Renal pelvis (tissue), 1 donor: ENCODE measurements at regions not wholly inside any gene's neighbourhood (a gene's known extent, or its start where the extent isn't known, plus 50 kb on each side); places are given as distances from the start of the nearest gene placed in this dataset.
"Not testable (repeated sequence)": the region's sequence is repeated elsewhere in the genome, so short reads cannot be mapped to it uniquely, and the experiment has no call there.

ENCODE experiments used
- DNase-seq: peaks from one replicate; pipeline ENCODE4 v3.0.0-alpha.2; 2013

DNA sequence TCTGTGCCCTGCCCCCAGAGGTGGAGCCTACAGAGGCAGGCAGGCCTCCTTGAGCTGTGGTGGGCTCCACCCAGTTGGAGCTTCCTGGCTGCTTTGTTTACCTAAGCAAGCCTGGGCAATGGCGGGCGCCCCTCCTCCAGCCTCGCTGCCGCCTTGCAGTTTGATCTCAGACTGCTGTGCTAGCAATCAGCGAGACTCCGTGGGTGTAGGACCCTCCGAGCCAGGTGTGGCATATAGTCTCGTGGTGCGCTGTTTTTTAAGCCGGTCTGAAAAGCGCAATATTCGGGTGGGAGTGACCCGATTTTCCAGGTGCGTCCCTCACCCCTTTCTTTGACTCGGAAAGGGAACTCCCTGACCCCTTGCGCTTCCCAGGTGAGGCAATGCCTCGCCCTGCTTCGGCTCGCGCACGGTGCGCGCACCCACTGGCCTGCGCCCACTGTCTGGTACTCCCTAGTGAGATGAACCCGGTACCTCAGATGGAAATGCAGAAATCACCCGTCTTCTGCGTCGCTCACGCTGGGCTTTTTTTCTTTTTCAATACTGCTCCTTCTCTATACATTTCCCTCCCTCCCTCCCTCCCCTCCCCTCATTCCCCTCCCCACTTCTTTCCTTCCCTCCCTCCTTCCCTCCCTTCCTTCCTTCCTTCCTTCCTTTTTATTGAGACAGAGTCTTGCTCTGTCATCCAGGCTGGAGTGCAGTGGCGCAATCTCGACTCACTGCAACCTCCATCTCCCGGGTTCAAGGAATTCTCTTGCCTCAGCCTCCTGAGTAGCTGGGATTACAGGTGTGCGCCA is 197.1 kb upstream of the TBL1XR1 start:
- not testable (repeated sequence) for DNase-seq

DNA sequence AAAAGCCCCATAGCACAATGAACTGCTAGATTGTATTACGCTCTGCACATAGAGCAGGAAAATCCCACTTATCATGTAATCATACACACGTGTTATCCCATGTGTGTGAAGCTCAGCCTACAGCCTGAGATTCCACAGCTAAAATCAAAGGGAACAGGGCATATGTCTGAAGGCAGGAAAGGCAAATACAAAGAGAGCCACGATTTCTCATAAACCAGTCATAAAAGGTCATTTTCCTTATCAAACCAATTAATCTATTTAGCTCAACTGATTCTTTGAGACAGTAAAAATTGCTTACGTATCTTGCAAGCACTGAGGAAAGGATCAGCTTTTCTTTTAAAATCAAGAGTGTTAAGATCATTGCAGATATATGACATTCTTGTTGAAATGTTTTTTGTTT is 199.5 kb upstream of the TBL1XR1 start:
- DNase-seq, result no peak

DNA sequence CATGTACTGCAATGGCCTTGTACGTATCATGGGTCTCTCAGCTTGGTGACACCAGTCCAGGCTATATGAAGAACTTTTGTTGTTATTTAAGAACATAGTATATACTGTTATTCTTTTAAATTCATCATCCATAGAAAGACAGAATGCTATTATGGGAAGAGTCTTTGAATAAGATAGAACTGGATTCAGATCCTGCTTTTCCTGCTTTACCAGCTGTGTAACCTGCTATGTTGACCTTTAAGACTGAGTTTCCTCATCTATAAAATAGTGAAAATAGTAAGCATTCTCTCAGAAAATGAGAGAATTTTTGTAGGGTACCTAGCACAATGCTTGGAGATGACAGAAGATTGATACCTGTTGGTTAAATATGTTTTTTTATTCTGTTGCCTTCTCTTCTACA is 204.1 kb upstream of the TBL1XR1 start:
- DNase-seq, result no peak

DNA sequence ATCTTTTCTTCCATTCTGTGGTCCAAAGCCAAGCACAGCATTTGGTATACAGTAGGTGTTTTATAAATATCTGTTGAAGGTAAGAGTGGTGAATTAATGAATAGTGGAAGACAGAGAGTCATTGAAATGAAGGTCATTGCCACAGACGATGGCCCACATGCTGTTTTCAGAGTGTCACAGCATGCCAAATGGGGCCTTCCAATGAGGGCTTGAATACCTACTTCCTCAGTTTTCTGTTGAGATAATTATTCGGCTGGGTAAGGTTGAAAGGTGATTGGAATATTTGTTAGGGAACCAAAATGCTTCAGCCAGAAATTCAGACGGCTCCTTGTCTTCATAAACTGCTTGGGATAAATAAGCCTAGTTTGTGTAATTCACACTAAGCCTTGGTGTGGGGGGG is 205.3 kb upstream of the TBL1XR1 start:
- no peak for DNase-seq

DNA sequence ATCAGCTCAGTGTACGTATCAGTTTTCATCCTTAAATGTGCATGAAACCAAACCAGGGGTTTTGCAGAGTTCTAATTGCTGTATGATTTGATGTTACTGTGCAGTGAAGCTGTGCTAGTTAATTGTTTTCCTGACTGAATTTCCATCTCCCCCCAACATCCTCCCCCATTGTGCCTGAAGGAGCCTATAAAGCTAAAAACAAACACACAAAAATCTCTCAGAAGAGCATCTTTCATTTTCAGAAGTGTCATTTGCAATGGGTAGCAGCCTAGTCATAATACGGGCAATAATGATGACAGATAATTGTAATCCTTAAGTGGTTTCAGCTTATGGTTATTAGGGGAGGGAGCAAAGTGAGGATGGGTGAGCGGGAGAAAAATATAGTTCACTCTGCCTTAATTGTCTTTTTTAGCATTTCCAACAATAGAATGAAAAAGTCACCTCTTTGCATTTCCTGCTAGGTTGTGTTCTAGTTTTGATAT is 207.9 kb upstream of the TBL1XR1 start:
- no peak for DNase-seq

DNA sequence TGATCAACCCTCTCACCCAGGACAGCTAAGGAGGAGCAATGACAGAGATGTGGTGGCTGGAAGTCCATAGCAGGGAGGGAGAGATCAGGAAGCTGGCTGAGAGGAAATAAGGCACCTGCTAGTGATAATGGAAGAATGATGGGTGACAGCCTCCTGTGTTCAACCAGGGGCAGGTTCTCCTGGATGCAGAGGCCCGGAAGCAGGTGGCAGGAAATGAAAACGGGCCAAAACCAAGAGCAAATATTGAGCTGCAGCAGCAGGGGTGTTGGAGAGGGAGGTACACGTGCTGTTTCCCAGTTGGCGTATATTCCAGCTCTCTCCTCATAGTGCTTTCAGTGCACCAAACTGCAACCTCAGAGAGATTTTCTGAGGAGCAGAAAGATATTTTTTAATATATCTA is 213.4 kb upstream of the TBL1XR1 start:
- no peak for DNase-seq

DNA sequence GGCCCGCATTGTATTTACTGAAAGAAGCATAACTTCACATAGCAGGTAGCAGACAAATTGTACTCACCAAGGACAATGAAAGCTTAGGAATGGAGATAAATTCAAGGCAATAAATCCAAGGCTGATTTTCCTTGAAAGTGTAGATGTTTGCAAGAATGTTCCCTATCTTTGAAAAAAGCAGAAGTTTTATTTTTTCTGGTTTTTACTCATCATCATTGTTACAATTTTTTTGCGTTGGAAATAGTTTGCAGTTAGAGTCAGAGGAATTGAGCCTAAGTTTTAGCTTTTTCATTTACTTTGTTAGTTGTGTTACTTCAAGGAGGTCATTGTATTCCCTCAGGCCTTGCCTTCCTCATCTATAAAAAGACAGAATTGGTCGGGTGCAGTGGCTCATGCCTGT is 213.9 kb upstream of the TBL1XR1 start:
- DNase-seq, result no peak

DNA sequence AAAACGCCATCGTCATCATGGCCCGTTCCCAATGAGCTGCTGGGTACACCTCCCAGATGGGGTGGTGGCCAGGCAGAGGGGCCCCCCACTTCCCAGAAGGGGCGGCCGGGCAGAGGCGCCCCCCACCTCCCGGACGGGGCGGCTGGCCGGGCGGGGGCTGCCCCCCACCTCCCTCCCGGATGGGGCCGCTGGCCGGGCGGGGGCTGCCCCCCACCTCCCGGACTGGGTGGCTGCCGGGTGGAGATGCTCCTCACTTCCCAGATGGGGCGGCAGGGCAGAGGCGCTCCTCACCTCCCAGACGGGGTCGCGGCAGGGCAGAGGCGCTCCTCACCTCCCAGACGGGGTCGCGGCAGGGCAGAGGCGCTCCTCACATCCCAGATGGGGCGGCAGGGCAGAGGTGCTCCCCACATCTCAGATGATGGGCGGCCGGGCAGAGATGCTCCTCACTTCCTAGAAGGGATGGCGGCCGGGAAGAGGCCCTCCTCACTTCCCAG is 215.4 kb upstream of the TBL1XR1 start:
- DNase-seq, result not testable (repeated sequence)

DNA sequence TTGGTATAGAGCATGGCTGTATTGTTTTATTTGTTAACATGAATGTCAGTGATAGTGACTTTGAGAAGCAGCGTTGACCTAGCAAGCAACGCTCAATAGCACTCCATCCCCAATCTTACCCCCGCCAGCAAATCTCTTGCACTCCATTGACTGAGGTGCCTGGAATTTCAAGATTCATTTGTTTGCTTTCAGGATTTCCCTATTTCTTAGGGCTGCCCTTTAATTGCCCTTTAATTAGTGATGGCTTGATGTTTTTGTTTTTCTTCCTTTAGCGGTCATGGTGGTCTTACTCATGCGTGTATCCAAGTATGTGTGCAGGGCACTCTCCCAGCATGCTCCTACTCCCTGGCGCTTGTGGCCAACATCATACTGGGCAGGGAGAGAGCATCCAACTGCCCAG is 216.8 kb upstream of the TBL1XR1 start:
- no peak for DNase-seq

DNA sequence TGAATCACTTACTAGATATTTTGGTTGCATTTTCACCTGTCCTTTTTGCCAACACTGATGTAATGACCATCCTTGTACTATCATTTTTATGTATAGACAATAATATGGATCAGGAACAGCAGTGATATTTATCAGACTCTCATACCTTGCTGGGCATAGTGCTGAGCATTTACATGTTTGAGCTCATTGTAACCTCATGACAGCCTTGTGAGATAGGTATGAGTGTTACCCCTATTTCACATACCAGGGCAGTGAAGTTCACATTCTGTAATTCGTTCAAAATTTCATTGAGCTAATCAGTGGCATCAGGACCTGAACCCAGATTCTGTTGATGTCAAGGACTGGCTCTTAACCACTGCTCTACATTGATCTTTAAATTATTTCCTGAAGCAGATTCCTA is 221.5 kb upstream of the TBL1XR1 start:
- no peak for DNase-seq

DNA sequence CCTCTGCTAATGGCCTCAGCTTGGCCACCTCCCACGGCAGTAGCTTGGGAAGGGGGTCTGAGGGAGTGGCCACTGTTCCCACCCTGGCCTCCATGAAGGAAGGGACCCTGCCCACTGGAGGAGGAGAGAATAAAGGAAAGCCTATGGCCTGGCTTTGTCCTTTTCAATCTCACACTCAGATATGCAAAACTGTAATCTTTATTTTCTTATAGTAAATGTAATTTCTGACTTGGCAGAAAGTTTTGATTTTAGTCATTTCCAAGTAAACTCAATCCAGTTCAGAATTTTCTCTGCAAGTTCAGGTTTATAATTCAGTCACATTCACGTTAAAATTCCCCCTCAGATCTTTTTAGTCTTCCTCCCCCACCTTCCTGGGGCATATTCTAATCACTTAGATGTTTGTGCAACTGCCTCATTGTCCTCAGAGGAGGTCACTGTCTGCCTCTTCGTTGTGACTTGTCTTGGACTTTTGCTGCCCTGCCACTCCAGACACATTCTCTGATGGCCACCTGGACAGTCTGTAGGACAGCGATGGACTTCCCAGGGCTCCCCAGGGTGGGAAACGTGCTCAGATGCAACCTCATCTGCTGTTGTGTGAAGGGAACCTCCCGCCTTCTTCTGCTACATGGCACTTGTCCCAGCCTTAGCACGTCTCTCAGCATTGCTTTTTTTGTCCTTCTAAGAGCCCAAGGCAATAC is 222.8 kb upstream of the TBL1XR1 start:
- no peak for DNase-seq

DNA sequence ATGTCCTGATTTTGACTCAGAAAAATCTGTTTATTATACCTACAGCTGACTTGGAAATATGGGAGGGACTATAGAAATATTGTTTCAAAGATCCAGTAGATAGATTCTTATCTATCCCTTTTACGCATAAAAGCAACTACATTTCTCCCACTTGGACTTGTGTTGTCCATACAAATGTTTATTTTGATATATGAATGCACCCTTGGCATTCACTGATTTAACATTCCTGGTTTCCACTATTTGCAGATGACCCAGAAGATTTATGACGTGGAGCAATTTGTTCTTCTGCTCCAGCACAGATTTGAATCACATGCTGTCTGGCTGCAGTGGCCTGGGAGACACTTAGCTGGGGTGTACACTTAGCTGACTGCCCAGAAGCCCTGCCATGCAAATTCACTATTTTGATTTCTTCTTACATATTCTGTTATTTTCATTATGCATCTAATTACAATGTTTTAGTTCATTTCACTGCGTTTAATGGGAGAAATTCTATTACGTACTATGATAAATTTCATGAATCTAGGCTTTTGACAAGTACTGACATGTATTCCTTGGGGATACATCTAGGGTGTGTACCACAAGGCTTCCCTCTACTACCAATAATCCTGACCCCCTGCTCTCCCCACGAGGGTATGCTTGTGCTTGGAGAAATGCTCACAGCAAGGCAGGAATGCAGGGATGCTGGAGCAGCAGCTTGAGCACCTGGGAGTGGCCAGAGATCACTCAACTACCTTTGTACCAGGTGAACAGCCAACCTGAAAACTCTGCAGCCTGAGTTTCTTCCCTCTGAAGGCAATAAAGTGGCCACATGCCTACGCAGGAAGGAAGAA is 223.6 kb upstream of the TBL1XR1 start:
- DNase-seq, result no peak

DNA sequence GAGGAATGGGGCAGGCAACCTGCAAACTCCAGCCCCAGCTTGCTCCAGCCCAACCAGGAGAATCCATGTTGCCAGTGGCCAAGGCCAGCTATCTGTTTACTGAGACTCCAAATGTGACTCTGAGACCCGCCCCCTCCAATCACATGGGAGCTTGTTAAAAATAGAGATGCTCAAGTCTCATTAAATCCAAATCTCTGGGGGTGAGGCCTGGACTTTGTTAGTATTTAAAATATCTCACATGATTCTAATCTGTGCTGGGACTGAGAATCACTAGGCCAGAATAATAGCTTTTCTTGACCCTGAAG is 224.2 kb upstream of the TBL1XR1 start:
- DNase-seq, result no peak

DNA sequence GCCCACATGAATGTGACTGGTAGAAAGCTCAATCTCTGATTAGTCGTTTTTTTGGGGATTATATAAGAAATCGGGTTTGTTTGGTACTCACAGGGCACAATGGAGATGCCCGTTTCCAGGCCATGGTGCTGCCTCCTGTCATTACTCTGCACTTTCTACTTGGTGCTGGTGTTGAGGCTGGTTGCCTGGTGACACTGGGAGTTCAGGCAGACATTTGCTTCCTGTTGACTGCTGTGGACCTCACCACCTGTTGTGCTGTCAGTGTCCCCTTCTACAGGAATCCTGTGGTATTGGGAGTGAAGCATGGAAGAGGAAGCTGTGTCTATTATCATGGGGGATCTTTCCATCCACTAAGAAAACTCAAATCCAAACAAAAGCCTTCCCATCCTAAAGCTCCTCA is 227.2 kb upstream of the TBL1XR1 start:
- no peak for DNase-seq

DNA sequence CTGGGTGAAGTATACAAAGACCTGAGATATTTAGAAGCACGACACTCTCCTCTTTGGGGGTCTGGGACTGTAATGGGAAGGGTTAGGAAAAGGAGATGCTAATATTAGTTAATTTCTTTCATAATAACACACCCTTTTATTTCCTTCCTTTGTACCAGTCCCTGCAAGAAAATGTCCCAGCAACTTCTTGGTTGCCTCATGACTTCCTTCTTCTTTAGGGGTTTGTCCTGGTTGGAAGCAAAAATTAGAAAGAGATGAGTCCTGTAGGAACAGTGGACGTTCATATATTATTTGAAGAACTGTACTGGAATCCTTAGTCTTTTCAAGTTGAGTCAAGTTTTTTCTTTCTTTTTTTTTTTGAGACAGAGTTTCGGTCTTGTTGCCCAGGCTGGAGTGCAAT is 227.8 kb upstream of the TBL1XR1 start:
- DNase-seq, result no peak

DNA sequence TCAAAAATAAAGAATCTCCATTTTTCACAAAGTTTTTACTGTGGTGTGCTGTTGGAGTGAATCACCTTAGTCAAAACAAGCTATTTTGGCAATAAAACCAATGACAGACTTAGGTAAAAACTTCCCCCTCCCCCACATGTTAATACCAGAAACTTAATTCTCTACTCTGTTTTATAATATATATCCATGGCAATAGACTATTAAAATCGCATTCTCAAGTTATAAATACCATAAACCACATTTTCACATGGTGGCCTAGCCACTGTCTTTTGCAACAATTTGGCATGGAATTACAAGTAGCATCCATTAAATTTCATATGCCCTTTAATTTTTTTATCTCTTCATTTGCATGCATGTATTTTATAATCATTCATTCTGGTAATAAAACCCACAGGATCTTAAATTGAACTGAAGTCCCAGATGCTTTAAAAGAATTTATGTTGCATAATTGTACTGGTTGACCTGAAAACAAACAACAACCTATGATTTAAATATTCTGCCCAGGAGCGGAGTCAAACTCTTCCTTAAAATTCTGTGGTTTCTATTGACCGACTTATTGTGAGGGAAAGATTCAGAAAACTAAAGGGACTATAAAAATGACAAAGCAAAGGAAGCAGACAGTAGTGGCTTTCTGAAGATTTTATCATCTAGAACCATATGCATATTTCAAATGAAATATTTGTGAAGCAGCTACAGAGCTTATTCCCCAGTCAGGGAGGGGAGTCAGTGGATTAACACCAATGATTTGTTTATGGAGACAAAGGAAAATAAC is 229.0 kb upstream of the TBL1XR1 start:
- no peak for DNase-seq

DNA sequence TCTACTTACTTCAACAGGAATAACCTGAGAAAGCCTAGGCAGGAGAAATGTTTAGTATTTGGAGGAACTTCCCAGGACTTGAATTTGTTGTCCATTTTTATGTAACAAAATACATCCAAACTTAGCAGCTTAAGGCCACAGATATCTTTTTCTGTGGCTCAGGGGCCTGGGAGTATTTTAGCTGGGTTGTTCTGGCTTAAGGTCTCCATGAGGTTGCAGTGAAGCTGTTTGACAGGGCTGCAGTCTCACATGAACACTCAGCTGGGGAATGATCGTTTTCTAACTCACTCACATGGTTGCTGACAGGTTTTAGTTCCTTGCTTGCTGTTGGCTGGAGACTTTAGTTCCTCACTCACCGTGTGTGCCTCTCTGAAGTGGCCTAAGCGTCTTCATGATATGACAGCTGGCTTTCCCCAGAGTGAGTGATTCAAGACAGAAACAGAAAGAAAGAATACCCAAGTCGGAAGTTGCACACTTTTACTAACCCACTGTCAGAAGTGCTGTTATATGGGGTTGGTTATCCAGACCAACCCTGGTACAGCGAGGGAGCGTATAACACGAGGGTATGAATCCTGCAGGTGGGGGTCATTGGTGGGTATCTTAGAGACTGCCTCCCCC is 229.7 kb upstream of the TBL1XR1 start:
- no peak for DNase-seq

DNA sequence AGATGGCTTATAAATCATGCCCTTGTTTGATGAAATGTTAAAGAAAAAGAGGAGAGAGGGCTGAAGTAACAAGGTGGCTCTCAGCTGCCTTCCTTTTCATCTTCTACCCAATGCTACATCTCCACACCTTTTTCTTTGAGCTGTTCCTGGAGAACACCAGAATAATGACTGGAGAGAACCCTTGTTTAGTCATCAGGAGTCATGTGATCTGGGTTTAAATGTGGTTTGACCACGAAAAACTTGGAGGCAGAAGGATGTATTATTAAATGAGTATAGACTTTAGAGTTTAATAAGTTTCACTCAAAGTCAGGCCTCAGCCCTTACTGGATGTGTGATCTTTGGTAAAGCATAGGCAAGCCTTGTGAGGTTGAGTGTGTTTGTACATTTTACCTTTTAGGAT is 230.3 kb upstream of the TBL1XR1 start:
- no peak for DNase-seq

DNA sequence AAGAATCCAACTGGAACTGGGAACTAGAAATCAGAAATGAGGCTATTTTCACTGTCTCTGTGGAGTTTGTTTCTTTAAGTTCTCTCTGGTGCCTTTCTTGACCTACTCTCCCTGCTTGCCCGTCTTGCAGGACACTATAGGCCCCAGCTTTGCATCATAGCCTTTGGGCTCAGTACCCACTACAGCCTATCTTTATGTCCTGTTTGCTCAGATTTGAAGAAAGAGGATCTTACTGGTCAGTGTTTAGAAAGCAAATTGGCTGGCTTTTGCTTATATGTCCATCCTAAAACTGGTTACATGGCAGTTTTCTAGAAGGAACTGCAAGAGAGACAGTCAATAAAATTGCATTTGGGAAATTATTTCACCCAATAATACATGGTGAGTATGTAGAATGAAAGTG is 231.8 kb upstream of the TBL1XR1 start:
- no peak for DNase-seq

DNA sequence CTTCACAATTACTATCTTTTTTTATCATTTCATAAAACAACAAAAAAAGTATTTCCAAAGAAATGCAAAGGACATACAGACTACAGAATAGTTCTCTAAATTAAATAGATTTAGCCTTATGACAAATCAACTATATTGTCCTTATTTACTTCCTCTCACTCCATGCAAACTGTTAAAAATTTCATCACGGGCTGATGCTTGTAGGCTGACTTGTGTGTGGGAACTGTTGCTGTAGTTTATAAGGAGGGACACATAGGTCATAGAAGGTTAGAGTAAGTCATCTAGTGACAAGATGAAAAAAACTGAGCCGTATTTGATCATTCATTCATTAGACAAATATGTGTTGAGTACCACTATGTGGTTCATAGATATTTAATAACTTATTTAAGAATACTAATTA is 232.5 kb upstream of the TBL1XR1 start:
- DNase-seq, result no peak

DNA sequence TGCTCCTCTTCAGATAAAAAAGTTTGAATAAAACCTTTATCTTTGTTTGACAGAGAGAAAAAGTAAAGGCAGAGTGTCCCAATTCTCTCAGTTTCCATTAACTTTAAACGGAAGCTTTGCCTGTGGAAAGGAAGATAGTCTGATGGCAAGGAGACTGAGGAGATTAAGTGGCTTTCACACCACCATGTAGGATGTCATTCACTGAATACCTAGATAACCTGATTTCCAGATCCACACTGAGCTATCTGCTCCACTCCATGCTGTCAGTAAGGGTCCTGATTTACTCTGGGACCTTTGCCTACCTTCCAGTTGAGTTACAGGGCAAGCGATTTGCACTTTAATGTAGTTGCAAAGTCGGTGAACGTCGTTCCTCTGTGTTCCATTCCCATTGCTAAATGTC is 233.4 kb upstream of the TBL1XR1 start:
- no peak for DNase-seq
